SU-DHL-6 (cell line): ENCODE measurements at regions not wholly inside any gene's neighbourhood (a gene's known extent, or its start where the extent isn't known, plus 50 kb on each side); places are given as distances from the start of the nearest gene placed in this dataset.

ENCODE experiments used
- EZH2phosphoT487 ChIP-seq: fragments of 200-600 bp; sonication (generic), shearing (Covaris generic); conservative IDR thresholded peaks from 2 replicates; pipeline ENCODE4 v1.6.1; 2018; ENCODE audit warnings: mild to moderate bottlenecking, antibody characterized with exemption, low read length, moderate library complexity, mixed read lengths
- TF ChIP-seq, protein P1 (sequence below): fragments of 200-600 bp; sonication (generic); IDR thresholded peaks from one replicate; pipeline ENCODE4 v1.5.1; 2017; ENCODE audit warnings: antibody characterized with exemption, mild to moderate bottlenecking, low read length, moderate library complexity; ENCODE audit not compliant: insufficient read depth, poor library complexity, severe bottlenecking

GRCh38 chr7:25565949-25566348 lies 337.7 kb upstream of the NPVF start:
- no peak for TF ChIP-seq EZH2phosphoT487
- TF ChIP-seq, protein P1, sequence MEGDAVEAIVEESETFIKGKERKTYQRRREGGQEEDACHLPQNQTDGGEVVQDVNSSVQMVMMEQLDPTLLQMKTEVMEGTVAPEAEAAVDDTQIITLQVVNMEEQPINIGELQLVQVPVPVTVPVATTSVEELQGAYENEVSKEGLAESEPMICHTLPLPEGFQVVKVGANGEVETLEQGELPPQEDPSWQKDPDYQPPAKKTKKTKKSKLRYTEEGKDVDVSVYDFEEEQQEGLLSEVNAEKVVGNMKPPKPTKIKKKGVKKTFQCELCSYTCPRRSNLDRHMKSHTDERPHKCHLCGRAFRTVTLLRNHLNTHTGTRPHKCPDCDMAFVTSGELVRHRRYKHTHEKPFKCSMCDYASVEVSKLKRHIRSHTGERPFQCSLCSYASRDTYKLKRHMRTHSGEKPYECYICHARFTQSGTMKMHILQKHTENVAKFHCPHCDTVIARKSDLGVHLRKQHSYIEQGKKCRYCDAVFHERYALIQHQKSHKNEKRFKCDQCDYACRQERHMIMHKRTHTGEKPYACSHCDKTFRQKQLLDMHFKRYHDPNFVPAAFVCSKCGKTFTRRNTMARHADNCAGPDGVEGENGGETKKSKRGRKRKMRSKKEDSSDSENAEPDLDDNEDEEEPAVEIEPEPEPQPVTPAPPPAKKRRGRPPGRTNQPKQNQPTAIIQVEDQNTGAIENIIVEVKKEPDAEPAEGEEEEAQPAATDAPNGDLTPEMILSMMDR = peak; percentile 100
